ENCODE measurements at regions not wholly inside any gene's neighbourhood (a gene's known extent, or its start where the extent isn't known, plus 50 kb on each side); places are given as distances from the start of the nearest gene placed in this dataset.
"Not testable (repeated sequence)": the region's sequence is repeated elsewhere in the genome, so short reads cannot be mapped to it uniquely, and the experiment has no call there.

- not testable (repeated sequence) for H3K36me3 ChIP-seq (ENCODE audit: control insufficient read depth, insufficient read depth, low read length); H3K27me3 ChIP-seq (ENCODE audit: control insufficient read depth, insufficient read depth, low read length); H3K4me3 ChIP-seq (ENCODE audit: low read depth, low read length)
- FAIRE-seq (peak; percentile 32), DNase-seq (ENCODE audit: low read depth) (peak; percentile 75)
Observed at GRCh38 chr6:58358452-58358851, 1041.0 kb downstream of the PRIM2 start.

- DNase-seq (ENCODE audit: low read depth); H3K27me3 ChIP-seq (ENCODE audit: control insufficient read depth, insufficient read depth, low read length); FAIRE-seq; H3K4me3 ChIP-seq (ENCODE audit: low read depth, low read length); H3K36me3 ChIP-seq (ENCODE audit: control insufficient read depth, insufficient read depth, low read length): not testable (repeated sequence)
Observed at GRCh38 chr6:58365856-58366255, 1048.4 kb downstream of the PRIM2 start.

- not testable (repeated sequence) for FAIRE-seq; DNase-seq (ENCODE audit: low read depth); H3K36me3 ChIP-seq (ENCODE audit: control insufficient read depth, insufficient read depth, low read length)
Observed at GRCh38 chr6:58406659-58407058, 1089.2 kb downstream of the PRIM2 start.

GRCh38 chr6:58419321-58419720 lies 1101.9 kb downstream of the PRIM2 start:
- Histone ChIP-seq H3K27me3 (ENCODE audit: control insufficient read depth, insufficient read depth, low read length) (no peaks in the 10 kb centered on the region), H3K4me3 (ENCODE audit: low read depth, low read length) (no peak overlapping the region), H3K36me3 (ENCODE audit: control insufficient read depth, insufficient read depth, low read length) (no peaks in the 10 kb centered on the region)
- no peak for DNase-seq (ENCODE audit: low read depth)
- no peak for FAIRE-seq
- no peak for TF ChIP-seq CTCF (IDR thresholded peaks at IDR 0.05; ENCODE audit: insufficient read depth, low read length, severe bottlenecking)

More at GRCh38 chr6:58406659-58407058, 1089.2 kb downstream of the PRIM2 start:
- not testable (repeated sequence) for H3K27me3 ChIP-seq (ENCODE audit: control insufficient read depth, insufficient read depth, low read length); H3K4me3 ChIP-seq (ENCODE audit: low read depth, low read length)

All from bronchial epithelial cell (primary cell).